ENCODE measurements at regions not wholly inside any gene's neighbourhood (a gene's known extent, or its start where the extent isn't known, plus 50 kb on each side); places are given as distances from the start of the nearest gene placed in this dataset.

GRCh38 chr4:116453127-116453526, 632.2 kb downstream of the TRAM1L1 start:
- TF ChIP-seq CTCF (IDR thresholded peaks at IDR 0.05; ENCODE audit: insufficient read depth, low read length) (no peak), GABPA (IDR thresholded peaks at IDR 0.05; ENCODE audit: low read depth) (no peak)

All from HL-60 (cell line).